GM18861 (cell line): ENCODE measurements at regions not wholly inside any gene's neighbourhood (a gene's known extent, or its start where the extent isn't known, plus 50 kb on each side); places are given as distances from the start of the nearest gene placed in this dataset.

Experiments used
- ATAC-seq: cut with Tn5 transposase; IDR thresholded peaks from one replicate; pipeline ENCODE4 v1.9.1; 2021; ENCODE audit not compliant: unreplicated experiment

GRCh38 chr14:97468220-97468619, 671.0 kb downstream of the VRK1 start:
- ATAC-seq = no peak

GRCh38 chr14:97477353-97477752, 680.2 kb downstream of the VRK1 start:
- no peak for ATAC-seq

DNA sequence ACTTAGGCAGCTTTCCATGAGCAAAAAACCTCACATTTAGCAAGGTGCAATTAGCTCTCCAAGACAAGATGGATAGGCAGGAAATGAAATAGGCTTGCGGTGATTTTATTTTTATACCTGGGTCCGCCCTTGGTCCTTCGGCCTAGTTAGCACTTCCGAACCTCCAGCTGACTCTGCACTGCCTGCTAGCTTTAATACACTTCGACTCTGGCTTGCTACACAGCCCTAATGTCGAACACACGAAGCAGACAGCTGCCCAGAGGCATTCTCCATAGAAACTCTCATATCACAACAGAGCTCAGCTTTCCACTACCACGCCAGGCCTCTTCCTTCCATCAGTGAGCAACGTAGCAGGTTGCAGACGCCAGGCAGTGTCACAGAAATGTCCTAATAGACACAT, 688.0 kb downstream of the VRK1 start:
- ATAC-seq = no peak

DNA sequence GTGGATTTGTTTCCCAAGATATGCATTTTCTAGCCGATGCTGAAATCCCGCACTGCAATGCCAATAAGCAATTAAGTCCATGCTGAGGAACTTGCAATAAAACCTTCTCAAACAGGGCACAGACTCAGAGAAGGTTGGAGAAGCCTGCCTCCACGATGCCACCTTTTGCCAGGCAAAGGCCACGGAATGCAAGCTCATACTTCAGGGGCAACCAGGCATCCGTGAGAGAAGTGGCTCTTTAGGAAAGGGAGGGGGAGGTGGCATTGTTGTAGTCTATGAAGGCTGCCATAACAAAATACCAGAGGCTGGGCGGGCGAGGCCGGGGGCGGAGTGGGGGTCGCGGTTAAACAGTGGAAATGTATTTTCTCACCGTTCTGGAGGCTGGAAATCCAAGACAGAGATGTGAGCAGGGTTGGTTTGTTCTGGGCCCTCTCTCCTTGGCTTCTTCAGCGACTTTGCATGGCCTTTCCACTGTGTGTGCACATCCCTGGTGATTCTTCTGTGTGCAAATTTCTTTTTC, 689.5 kb downstream of the VRK1 start:
- ATAC-seq = no peak

DNA sequence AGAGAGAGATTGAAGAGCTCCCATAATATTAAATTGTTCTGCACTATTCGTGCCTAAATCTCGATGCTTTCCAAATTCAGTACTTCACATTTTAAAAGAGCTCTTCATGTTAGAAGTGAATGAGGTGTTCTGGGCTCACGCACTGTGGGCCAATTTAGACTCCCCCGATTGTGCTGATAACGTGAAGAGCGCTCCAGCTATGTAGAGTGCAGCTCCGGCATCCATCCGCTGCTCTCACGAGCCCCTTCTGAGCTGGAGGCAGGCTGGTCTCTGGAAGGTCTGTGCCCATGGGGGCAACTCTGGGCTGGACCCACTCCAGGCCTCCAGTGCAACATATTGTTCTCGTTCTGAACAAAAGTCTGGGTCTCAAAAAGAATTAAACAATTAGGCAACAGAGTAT, 692.6 kb downstream of the VRK1 start:
- no peak for ATAC-seq

DNA sequence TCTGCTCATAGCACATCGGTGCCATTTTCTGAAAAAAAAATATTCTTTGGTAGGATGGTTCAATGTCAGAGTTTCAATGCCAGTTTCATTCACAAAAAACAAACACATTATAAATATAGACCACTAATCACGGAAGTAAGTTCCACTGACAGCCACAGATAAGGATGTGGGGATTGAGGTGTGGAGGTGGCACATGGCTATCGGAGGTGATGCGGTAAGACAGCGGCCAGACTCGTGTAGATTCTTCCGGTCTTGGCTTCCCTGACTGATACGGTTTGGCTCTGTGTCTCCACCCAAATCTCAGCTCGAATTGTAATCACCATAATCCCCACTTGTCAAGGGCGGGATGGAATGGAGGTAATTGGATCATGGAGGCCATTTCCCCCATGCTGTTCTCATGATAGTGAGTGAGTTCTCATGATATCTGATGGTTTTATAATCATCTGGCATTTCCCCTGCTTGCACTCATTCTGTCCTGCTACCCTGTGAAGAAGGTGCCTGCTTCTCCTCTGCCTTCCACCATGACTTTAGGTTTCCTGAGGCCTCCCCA, 693.4 kb downstream of the VRK1 start:
- ATAC-seq = no peak

GRCh38 chr14:97491697-97492096, 694.5 kb downstream of the VRK1 start:
- ATAC-seq = no peak

GRCh38 chr14:97499790-97500481, 702.8 kb downstream of the VRK1 start:
- ATAC-seq = no peak

- ATAC-seq = no peak
Observed at GRCh38 chr14:97506626-97507025, 709.4 kb downstream of the VRK1 start.

DNA sequence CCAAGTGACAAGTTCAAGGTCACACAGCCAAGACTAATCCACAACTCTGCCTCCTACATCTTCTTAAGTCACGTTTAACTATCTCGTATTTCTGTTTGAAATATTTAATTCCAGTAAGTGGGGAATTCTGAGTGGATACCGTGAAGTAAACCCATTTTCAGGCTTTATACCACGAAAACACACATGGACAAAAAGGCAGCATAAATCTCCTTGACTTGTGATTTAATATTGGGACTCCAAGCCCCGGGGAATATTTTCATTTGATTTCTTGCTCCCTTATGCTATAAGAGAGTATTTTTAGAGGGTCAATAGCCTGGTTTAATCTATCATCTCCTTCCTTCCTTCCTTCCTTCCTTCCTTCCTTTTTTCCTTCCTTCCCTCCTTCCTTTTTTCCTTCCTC, 716.7 kb downstream of the VRK1 start:
- no peak for ATAC-seq

DNA sequence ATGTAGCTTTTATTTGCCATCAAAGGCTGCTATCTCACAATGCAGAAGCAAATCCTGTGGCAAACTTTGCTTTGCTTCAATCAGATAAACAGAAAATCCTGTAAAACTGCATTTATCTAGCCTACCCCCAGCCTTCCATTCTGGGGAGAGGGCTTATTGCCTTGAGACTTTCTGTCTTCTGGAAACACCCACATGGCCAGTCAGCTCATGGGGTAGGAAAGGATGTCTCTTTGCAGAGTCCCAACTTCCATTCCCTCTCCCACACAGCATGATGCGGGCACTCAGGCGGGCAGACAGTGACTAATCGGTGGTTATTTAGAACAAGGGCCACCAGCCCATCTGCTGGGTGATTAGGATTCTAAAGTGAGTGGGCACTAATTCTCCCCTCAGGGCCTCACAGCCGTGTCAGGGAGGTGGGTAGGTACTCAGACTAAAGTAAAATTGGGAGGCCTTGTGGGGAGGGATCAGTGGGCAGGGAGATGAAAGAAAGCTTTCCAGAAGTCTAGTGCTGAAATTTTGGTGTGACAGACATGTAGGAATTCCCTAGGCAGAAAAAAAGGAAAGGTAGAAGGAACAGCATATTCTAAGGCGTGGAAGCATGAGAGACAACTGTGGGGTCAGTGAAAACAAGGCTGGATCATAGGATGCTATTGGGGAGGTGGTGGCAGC, 720.5 kb downstream of the VRK1 start:
- no peak for ATAC-seq

GRCh38 chr14:97523936-97524335, 726.8 kb downstream of the VRK1 start:
- no peak for ATAC-seq

DNA sequence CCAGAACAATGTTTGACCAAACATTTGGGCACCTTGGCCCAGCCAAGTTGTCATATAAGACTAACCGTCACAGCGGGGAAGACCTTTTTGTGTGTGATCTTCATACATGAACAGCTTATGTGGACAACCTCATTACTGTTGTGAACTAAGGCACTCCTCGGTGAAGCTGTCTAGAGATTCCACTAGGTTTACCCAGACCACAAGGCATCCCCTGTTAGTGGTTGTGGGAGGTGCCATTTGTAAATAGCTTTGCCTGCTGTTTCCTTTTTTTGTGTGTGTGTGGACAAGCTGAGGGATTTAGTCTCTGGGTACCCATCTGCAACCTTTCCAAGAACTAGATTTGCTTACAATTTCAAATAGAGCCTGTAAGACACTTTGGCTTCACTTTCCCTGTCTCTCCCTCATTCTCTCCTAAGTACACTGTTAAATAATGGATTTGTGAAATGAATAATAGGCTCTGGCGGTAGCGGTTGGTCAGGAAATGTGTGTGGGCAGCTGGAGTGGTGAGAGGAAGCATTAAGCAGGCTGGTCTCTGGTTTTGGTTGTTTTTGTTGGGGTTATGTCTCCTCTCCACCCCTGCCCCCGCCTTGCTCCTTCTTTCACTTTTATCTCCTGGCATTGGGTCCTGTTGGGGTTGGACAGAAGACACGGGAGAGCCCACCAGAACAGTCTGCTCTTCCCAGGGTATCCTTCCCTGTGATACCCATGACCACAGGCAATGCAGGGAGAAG, 727.6 kb downstream of the VRK1 start:
- no peak for ATAC-seq

- ATAC-seq = no peak
Observed at GRCh38 chr14:97527993-97528392, 730.8 kb downstream of the VRK1 start.

GRCh38 chr14:97532052-97532451, 734.9 kb downstream of the VRK1 start:
- no peak for ATAC-seq

DNA sequence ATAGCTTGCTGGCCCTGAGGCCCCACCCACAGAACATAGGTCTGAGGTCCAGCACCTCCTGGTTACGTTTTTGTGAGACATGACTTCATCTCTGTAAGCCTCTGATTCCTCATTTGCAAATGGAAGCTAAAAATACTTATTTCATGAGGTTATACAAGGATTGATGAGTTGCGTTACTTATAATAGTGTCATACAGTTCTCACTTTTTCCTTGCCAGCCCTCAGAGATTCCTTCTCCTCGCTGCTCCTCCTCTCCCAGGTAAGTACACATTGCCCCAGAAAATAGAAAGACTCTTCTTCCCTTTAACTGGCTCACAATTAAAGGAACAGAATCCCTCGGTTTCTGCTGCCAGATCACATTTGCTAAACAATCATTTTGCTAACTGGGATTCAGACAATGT, 739.2 kb downstream of the VRK1 start:
- no peak for ATAC-seq

- no peak for ATAC-seq
Observed at GRCh38 chr14:97538749-97539410, 741.7 kb downstream of the VRK1 start.

- no peak for ATAC-seq
Observed at GRCh38 chr14:97539411-97539795, 742.2 kb downstream of the VRK1 start.

DNA sequence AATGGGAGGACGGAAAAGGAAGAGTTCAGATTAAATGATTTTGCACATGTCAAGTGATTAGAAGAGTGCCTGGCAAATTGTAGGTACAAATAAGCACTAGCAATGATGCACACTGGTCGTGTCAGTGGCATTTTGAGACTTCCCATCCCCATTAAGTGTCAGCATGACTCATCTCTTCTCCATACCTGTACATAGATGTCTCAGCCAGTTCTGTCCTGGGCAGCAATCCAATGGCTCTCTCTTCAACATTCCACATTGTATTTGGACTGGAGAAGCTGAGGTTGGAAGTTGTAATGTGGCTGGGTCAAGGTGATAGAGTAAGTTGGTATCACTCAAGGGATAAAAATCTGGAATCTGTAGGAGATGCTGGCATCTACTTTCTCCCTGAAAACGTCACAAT, 742.7 kb downstream of the VRK1 start:
- ATAC-seq = no peak

DNA sequence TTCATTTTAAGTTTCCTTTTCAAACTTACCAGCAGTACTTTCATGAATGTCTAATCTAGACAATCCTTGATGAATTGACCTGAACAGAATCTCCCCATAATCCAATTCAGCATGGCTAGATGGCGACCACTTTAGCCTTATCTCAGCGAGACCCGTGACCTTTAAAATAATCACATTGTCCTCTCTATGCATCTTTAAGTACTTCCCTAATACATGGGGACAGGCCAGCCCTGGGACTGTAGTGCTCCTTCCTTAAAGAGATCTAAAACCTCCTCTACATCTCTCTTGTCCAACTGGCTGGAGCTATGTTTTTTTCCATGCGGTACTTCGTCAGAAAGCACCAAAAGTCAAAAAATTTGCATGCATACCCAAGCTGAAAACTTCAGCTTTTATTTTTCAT, 746.0 kb downstream of the VRK1 start:
- no peak for ATAC-seq

- no peak for ATAC-seq
Observed at GRCh38 chr14:97543816-97544215, 746.6 kb downstream of the VRK1 start.
